Trophoblast cell (in vitro differentiated cells and primary cell): ENCODE measurements at regions not wholly inside any gene's neighbourhood (a gene's known extent, or its start where the extent isn't known, plus 50 kb on each side); places are given as distances from the start of the nearest gene placed in this dataset.

Experiments used
- DNase-seq, 2 donors: peaks; one replicate each; pipeline ENCODE4 v3.0.0-alpha.2; 2016
- H2AFZ ChIP-seq: 2 replicates; pipeline ENCODE4 v1.6.1; 2013; ENCODE audit warnings: low read length, moderate library complexity, mild to moderate bottlenecking; ENCODE audit not compliant: insufficient read depth, poor library complexity
- H2AK5ac ChIP-seq: 2 replicates; pipeline ENCODE4 v1.6.1; 2013; ENCODE audit warnings: mild to moderate bottlenecking, low read length
- H2BK120ac ChIP-seq: 2 replicates; pipeline ENCODE4 v1.6.1; 2013; ENCODE audit warnings: low read length, mild to moderate bottlenecking, moderate library complexity; ENCODE audit not compliant: insufficient read depth, poor library complexity
- H2BK12ac ChIP-seq: 2 replicates; pipeline ENCODE4 v1.6.1; 2013; ENCODE audit warnings: mild to moderate bottlenecking, low read length, moderate library complexity
- H2BK5ac ChIP-seq: 2 replicates; pipeline ENCODE4 v1.6.1; 2013; ENCODE audit warnings: low read length, low read depth, moderate library complexity, mild to moderate bottlenecking; ENCODE audit not compliant: poor library complexity
- H3K14ac ChIP-seq: 2 replicates; pipeline ENCODE4 v1.6.1; 2013; ENCODE audit warnings: mild to moderate bottlenecking, low read length
- H3K18ac ChIP-seq: 2 replicates; pipeline ENCODE4 v1.6.1; 2013; ENCODE audit warnings: mild to moderate bottlenecking, low read length
- H3K23ac ChIP-seq: 2 replicates; pipeline ENCODE4 v1.6.1; 2013; ENCODE audit warnings: low read length
- H3K27ac ChIP-seq: 2 replicates; pipeline ENCODE4 v1.5.1; 2013; ENCODE audit warnings: low read depth, mild to moderate bottlenecking, inconsistent platforms, low read length, moderate library complexity
- H3K27me3 ChIP-seq: 2 replicates; pipeline ENCODE4 v1.6.1; 2013; ENCODE audit warnings: inconsistent platforms, mild to moderate bottlenecking, low read length, moderate library complexity; ENCODE audit not compliant: insufficient read depth
- H3K36me3 ChIP-seq, 2 experiments: 1 replicate in 1 of 2; 2 replicates in 1 of 2; pipeline ENCODE4 v1.6.1; 2013; ENCODE audit warnings: low read length in 2 of 2, mild to moderate bottlenecking in 2 of 2, moderate library complexity in 1 of 2; ENCODE audit not compliant: insufficient read depth in 2 of 2, control insufficient read depth in 1 of 2
- H3K4ac ChIP-seq: 2 replicates; pipeline ENCODE4 v1.6.1; 2013; ENCODE audit warnings: low read depth, mild to moderate bottlenecking, low read length, moderate library complexity
- H3K4me1 ChIP-seq, 2 experiments: 1 replicate in 1 of 2; 2 replicates in 1 of 2; pipeline ENCODE4 v1.6.1; 2013; ENCODE audit warnings: low read length in 2 of 2, mild to moderate bottlenecking in 2 of 2, moderate library complexity in 1 of 2; ENCODE audit not compliant: insufficient read depth in 2 of 2, control insufficient read depth in 1 of 2
- H3K4me2 ChIP-seq: 2 replicates; pipeline ENCODE4 v1.6.1; 2013; ENCODE audit warnings: inconsistent platforms, mild to moderate bottlenecking, low read length, moderate library complexity
- H3K4me3 ChIP-seq: 2 replicates; pipeline ENCODE4 v1.5.1; 2013; ENCODE audit warnings: mild to moderate bottlenecking, low read depth, low read length, inconsistent platforms
- H3K79me1 ChIP-seq: one replicate; pipeline ENCODE4 v1.6.1; 2013; ENCODE audit warnings: low read length
- H3K79me2 ChIP-seq: 2 replicates; pipeline ENCODE4 v1.6.1; 2013; ENCODE audit warnings: low read length, mild to moderate bottlenecking; ENCODE audit not compliant: control insufficient read depth, insufficient read depth, poor library complexity
- H3K9ac ChIP-seq: 2 replicates; pipeline ENCODE4 v1.6.1; 2013; ENCODE audit warnings: mild to moderate bottlenecking, low read length
- H3K9me3 ChIP-seq: 2 replicates; pipeline ENCODE4 v1.6.1; 2013; ENCODE audit warnings: low read depth, mild to moderate bottlenecking, control low read depth, inconsistent platforms, low read length; ENCODE audit not compliant: insufficient read depth
- H4K12ac ChIP-seq: 2 replicates; pipeline ENCODE4 v1.6.1; 2013; ENCODE audit warnings: low read depth, mild to moderate bottlenecking, low read length, moderate library complexity
- H4K8ac ChIP-seq: 2 replicates; pipeline ENCODE4 v1.6.1; 2013; ENCODE audit warnings: low read depth, mild to moderate bottlenecking, low read length, moderate library complexity
- H4K91ac ChIP-seq: one replicate; pipeline ENCODE4 v1.6.1; 2013; ENCODE audit warnings: low read depth, mild to moderate bottlenecking, low read length, moderate library complexity
- WGBS: extraction: QIAGEN DNeasy Blood & Tissue Kit; methylation state at CpG from one replicate; pipeline ENCODE4 v1.1.7; 2013; ENCODE audit warnings: missing lambda C conversion rate; ENCODE audit not compliant: insufficient read length, insufficient coverage; ENCODE audit errors: extremely low coverage; 5-methylcytosine and 5-hydroxymethylcytosine counted together

GRCh38 chr9:38281917-38282316, 110.6 kb upstream of the ALDH1B1 start:
- H3K4me2 ChIP-seq = no peak overlapping the region
- H3K4me3 ChIP-seq = no peak overlapping the region
- no peak overlapping the region for H3K4ac ChIP-seq
- no CpG with 5 or more reads among the region's 11 CpGs for WGBS
- no peak overlapping the region for H3K14ac ChIP-seq
- no peak overlapping the region for H2BK5ac ChIP-seq
- no peak overlapping the region for H2AK5ac ChIP-seq
- no peak overlapping the region for H2BK12ac ChIP-seq
- H3K23ac ChIP-seq = no peak overlapping the region
- no peak overlapping the region for H4K91ac ChIP-seq
- H3K27me3 ChIP-seq = no peaks in the 10 kb centered on the region
- no peaks in the 10 kb centered on the region for H3K36me3 ChIP-seq
- H3K79me2 ChIP-seq = no peaks in the 10 kb centered on the region
- no peak overlapping the region for H2BK120ac ChIP-seq
- H3K9me3 ChIP-seq = no peaks in the 10 kb centered on the region
- H3K79me1 ChIP-seq = no peaks in the 10 kb centered on the region
- H4K8ac ChIP-seq = no peak overlapping the region
- H3K27ac ChIP-seq = no peak overlapping the region
- H2AFZ ChIP-seq = no peak overlapping the region
- no peak overlapping the region for H3K18ac ChIP-seq
- no peak for DNase-seq
- no peak overlapping the region for H3K9ac ChIP-seq
- H4K12ac ChIP-seq = no peak overlapping the region
- H3K4me1 ChIP-seq = no peaks in the 10 kb centered on the region

GRCh38 chr9:38281196-38281595, 111.3 kb upstream of the ALDH1B1 start:
- Histone ChIP-seq H3K23ac (no peak overlapping the region), H2BK5ac (no peak overlapping the region), H2BK120ac (no peak overlapping the region), H3K27me3 (no peaks in the 10 kb centered on the region), H3K18ac (no peak overlapping the region), H3K9ac (no peak overlapping the region), H2AFZ (no peak overlapping the region), H3K27ac (no peak overlapping the region), H4K8ac (no peak overlapping the region), H4K91ac (no peak overlapping the region), H4K12ac (no peak overlapping the region), H3K4ac (no peak overlapping the region), H3K79me2 (no peaks in the 10 kb centered on the region), H3K4me2 (no peak overlapping the region), H3K4me1 (no peaks in the 10 kb centered on the region), H2AK5ac (no peak overlapping the region), H3K9me3 (no peaks in the 10 kb centered on the region), H3K14ac (no peak overlapping the region), H2BK12ac (no peak overlapping the region), H3K4me3 (no peak overlapping the region), H3K36me3 (no peaks in the 10 kb centered on the region), H3K79me1 (no peaks in the 10 kb centered on the region)
- no CpG with 5 or more reads among the region's 4 CpGs for WGBS
- DNase-seq = no peak

- no peaks in the 10 kb centered on the region for H3K79me2 ChIP-seq
- no peak overlapping the region for H2AFZ ChIP-seq
- H3K4ac ChIP-seq = no peak overlapping the region
- H3K79me1 ChIP-seq = no peaks in the 10 kb centered on the region
- H3K36me3 ChIP-seq = no peaks in the 10 kb centered on the region
- no peak overlapping the region for H4K91ac ChIP-seq
- no peaks in the 10 kb centered on the region for H3K4me1 ChIP-seq
- H3K18ac ChIP-seq = no peak overlapping the region
- no peak overlapping the region for H3K23ac ChIP-seq
- H2BK12ac ChIP-seq = no peak overlapping the region
- H3K14ac ChIP-seq = no peak overlapping the region
- H3K9me3 ChIP-seq = no peaks in the 10 kb centered on the region
- H2BK5ac ChIP-seq = no peak overlapping the region
- H3K4me3 ChIP-seq = no peak overlapping the region
- no peak for DNase-seq
- no peak overlapping the region for H3K9ac ChIP-seq
- H2BK120ac ChIP-seq = no peak overlapping the region
- no peak overlapping the region for H2AK5ac ChIP-seq
- no peak overlapping the region for H4K8ac ChIP-seq
- H4K12ac ChIP-seq = no peak overlapping the region
- WGBS = no CpG with 5 or more reads among the region's 6 CpGs
- H3K27ac ChIP-seq = no peak overlapping the region
- H3K4me2 ChIP-seq = no peak overlapping the region
- no peaks in the 10 kb centered on the region for H3K27me3 ChIP-seq
Observed at GRCh38 chr9:38280251-38280800, 112.2 kb upstream of the ALDH1B1 start.

GRCh38 chr9:38278931-38279679, 113.4 kb upstream of the ALDH1B1 start:
- no peak for DNase-seq
- no peak overlapping the region for H3K14ac ChIP-seq
- H3K27ac ChIP-seq = no peak overlapping the region
- no peak overlapping the region for H4K8ac ChIP-seq
- no peaks in the 10 kb centered on the region for H3K79me2 ChIP-seq
- H3K23ac ChIP-seq = no peak overlapping the region
- no peak overlapping the region for H2AK5ac ChIP-seq
- H3K79me1 ChIP-seq = no peaks in the 10 kb centered on the region
- WGBS = no CpG with 5 or more reads among the region's 7 CpGs
- no peak overlapping the region for H3K4me2 ChIP-seq
- no peak overlapping the region for H3K4ac ChIP-seq
- H2AFZ ChIP-seq = no peak overlapping the region
- H2BK12ac ChIP-seq = no peak overlapping the region
- H3K36me3 ChIP-seq = no peaks in the 10 kb centered on the region
- no peak overlapping the region for H3K18ac ChIP-seq
- H4K12ac ChIP-seq = no peak overlapping the region
- H3K4me3 ChIP-seq = no peak overlapping the region
- H4K91ac ChIP-seq = no peak overlapping the region
- no peak overlapping the region for H2BK120ac ChIP-seq
- no peaks in the 10 kb centered on the region for H3K4me1 ChIP-seq
- no peak overlapping the region for H2BK5ac ChIP-seq
- no peaks in the 10 kb centered on the region for H3K27me3 ChIP-seq
- no peak overlapping the region for H3K9ac ChIP-seq
- H3K9me3 ChIP-seq = no peaks in the 10 kb centered on the region
